Breast epithelium (tissue), 3 donors: ENCODE measurements at regions not wholly inside any gene's neighbourhood (a gene's known extent, or its start where the extent isn't known, plus 50 kb on each side); places are given as distances from the start of the nearest gene placed in this dataset.

Source experiments
- CTCF ChIP-seq, 3 donors: fragments of 450-650 bp; IDR thresholded peaks; one replicate each; pipeline ENCODE4 v1.5.1; 2016 to 2017; ENCODE audit warnings: antibody characterized with exemption in 3 of 3, mild to moderate bottlenecking in 3 of 3, moderate library complexity in 3 of 3
- POLR2A ChIP-seq: fragments of 450-650 bp; IDR thresholded peaks from one replicate; pipeline ENCODE4 v1.6.1; 2016; ENCODE audit warnings: antibody characterized with exemption, mild to moderate bottlenecking, moderate library complexity
- POLR2AphosphoS5 ChIP-seq, 3 donors: sonication (generic); formaldehyde crosslinking; IDR thresholded peaks; one replicate each; pipeline ENCODE4 v1.6.1; 2017; ENCODE audit warnings: antibody characterized with exemption in 3 of 3

GRCh38 chr3:86420990-86421739 lies 569.8 kb downstream of the VGLL3 start:
- TF ChIP-seq CTCF (IDR thresholded peaks at IDR 0.05) (no peak), POLR2AphosphoS5 (IDR thresholded peaks at IDR 0.05) (no peak), POLR2A (no peak)
